ENCODE measurements at regions not wholly inside any gene's neighbourhood (a gene's known extent, or its start where the extent isn't known, plus 50 kb on each side); places are given as distances from the start of the nearest gene placed in this dataset.

GRCh38 chr20:52087471-52087870 is 104.1 kb downstream of the ZFP64 start:
- no peak for ATAC-seq
- DNase-seq = no peak
- H3K36me3 ChIP-seq = peaks cover 0 to 4% of the 10 kb centered on the region in 2 donors
- in situ Hi-C loops (cut with MboI; ENCODE audit: low sequenced_read_pairs in 4 of 4) (loop anchor here in 1 of 4 donors (25.0 kb wide), 1 partner anchor 725 kb away; no protein-coding TSS in a partner anchor), intact Hi-C loops (cut with DNase I; ENCODE audit: low total_unique reads) (loop anchor here (10.0 kb wide), 2 partner anchors 283 to 443 kb away; partner anchors contain the start of gene SALL4)
- no peak overlapping the region for H3K27ac ChIP-seq
- no peaks in the 10 kb centered on the region for H3K27me3 ChIP-seq
- H3K4me3 ChIP-seq = no peak overlapping the region
- TF ChIP-seq, protein P1, sequence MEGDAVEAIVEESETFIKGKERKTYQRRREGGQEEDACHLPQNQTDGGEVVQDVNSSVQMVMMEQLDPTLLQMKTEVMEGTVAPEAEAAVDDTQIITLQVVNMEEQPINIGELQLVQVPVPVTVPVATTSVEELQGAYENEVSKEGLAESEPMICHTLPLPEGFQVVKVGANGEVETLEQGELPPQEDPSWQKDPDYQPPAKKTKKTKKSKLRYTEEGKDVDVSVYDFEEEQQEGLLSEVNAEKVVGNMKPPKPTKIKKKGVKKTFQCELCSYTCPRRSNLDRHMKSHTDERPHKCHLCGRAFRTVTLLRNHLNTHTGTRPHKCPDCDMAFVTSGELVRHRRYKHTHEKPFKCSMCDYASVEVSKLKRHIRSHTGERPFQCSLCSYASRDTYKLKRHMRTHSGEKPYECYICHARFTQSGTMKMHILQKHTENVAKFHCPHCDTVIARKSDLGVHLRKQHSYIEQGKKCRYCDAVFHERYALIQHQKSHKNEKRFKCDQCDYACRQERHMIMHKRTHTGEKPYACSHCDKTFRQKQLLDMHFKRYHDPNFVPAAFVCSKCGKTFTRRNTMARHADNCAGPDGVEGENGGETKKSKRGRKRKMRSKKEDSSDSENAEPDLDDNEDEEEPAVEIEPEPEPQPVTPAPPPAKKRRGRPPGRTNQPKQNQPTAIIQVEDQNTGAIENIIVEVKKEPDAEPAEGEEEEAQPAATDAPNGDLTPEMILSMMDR (IDR thresholded peaks at IDR 0.05 in 4 of 5, conservative IDR thresholded peaks at IDR 0.05 in 1 of 5) = no peak
- TF ChIP-seq POLR2A (IDR thresholded peaks at IDR 0.05) = no peak
- H3K9me3 ChIP-seq = no peaks in the 10 kb centered on the region
- H3K4me1 ChIP-seq = no peaks in the 10 kb centered on the region

DNA sequence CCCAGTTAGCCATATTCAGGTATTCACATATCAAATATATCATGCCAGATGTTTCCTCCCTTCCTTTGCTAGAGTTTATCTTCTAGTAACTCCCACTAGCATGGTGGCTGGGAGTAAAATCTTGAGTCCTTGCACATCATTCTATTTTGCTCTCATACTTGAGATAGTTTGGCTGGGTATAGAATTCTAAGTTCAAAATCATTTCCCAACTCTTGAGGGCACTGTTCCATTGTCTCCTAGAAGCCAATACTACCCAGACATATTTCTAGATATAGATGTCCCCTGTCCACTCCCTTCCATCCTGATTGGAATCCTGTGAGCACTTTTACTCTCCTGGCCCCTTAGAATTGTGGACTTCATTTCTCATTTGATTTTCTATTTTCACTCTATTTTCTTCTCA is 104.7 kb downstream of the ZFP64 start:
- Histone ChIP-seq H3K4me1 (no peaks in the 10 kb centered on the region), H3K27ac (no peak overlapping the region), H3K36me3 (peaks cover 0 to 4% of the 10 kb centered on the region in 2 donors), H3K9me3 (no peaks in the 10 kb centered on the region), H3K4me3 (no peak overlapping the region), H3K27me3 (no peaks in the 10 kb centered on the region)
- in situ Hi-C loops (cut with MboI; ENCODE audit: low sequenced_read_pairs in 4 of 4) = loop anchor here in 1 of 4 donors (25.0 kb wide), 1 partner anchor 725 kb away; no protein-coding TSS in a partner anchor
- intact Hi-C loops (cut with DNase I; ENCODE audit: low total_unique reads) = loop anchor here (10.0 kb wide), 2 partner anchors 282 to 442 kb away; partner anchors contain the start of gene SALL4
- ATAC-seq = no peak
- no peak for TF ChIP-seq POLR2A (IDR thresholded peaks at IDR 0.05)
- TF ChIP-seq, protein P1 (IDR thresholded peaks at IDR 0.05 in 4 of 5, conservative IDR thresholded peaks at IDR 0.05 in 1 of 5) = no peak
- DNase-seq = no peak

DNA sequence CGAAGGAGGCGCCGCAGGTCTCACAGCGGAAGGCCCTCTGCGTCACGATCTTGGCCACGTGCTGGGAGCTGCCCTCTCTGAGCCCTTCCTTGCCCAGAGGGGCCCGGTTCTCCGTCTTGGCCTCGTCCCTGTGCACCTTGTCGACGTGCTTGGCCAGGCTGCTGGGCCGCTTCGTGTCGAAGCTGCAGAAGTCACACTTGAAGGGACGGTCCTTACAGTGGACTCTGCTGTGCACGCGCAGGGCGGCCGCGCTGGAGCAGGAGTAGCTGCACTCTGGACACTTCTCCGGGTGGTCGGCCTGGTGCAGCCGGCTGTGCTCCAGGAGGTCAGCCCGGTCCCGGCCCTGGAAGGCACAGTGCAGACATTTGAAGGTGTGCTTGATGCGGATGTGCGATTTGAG is 106.9 kb downstream of the ZFP64 start:
- H3K4me1 ChIP-seq = no peaks in the 10 kb centered on the region
- no peaks in the 10 kb centered on the region for H3K27me3 ChIP-seq
- no peak overlapping the region for H3K27ac ChIP-seq
- intact Hi-C loops (cut with DNase I; ENCODE audit: low total_unique reads) (loop anchor here (10.0 kb wide), 2 partner anchors 280 to 440 kb away; partner anchors contain the start of gene SALL4), in situ Hi-C loops (cut with MboI; ENCODE audit: low sequenced_read_pairs in 4 of 4) (loop anchor here in 1 of 4 donors (25.0 kb wide), 1 partner anchor 722 kb away; no protein-coding TSS in a partner anchor)
- no peaks in the 10 kb centered on the region for H3K9me3 ChIP-seq
- DNase-seq (no peak), ATAC-seq (no peak)
- H3K36me3 ChIP-seq = peaks cover 0 to 4% of the 10 kb centered on the region in 2 donors
- TF ChIP-seq, protein P1 (IDR thresholded peaks at IDR 0.05 in 4 of 5, conservative IDR thresholded peaks at IDR 0.05 in 1 of 5) = no peak
- TF ChIP-seq POLR2A (IDR thresholded peaks at IDR 0.05) = no peak
- H3K4me3 ChIP-seq = no peak overlapping the region

DNA sequence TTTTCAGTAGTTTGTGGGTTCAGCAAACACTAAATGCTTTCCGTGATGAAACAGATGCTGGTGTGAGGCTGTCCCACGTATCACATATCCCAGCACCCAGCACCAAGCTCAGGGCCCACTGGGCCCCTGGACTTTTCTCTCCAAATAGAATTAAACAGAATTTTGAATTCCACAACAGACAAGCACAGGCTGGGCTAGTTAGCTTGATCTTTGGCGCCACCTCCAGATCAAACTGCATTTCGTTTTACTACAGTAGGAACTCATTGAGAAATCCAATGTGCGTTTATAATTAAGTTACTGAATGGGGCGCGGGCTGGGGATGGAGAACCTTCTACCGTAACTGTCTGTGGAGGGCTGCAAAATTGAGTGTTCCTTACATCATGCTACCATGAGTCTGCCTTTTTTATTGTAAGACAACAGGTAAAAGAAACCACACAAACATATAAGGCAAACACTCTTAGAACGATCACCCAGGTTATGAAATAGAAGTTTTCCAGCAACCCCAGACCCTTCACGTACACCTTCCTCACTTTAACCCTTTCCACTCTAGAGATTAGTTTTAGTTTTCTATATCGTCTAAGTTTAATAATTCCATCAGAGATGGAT is 107.8 kb downstream of the ZFP64 start:
- Histone ChIP-seq H3K4me3 (no peak overlapping the region), H3K4me1 (no peaks in the 10 kb centered on the region), H3K27me3 (no peaks in the 10 kb centered on the region), H3K36me3 (peaks cover 0 to 4% of the 10 kb centered on the region in 2 donors), H3K9me3 (no peaks in the 10 kb centered on the region), H3K27ac (no peak overlapping the region)
- intact Hi-C loops (cut with DNase I; ENCODE audit: low total_unique reads) = loop anchor here (10.0 kb wide), 2 partner anchors 279 to 439 kb away; partner anchors contain the start of gene SALL4
- in situ Hi-C loops (cut with MboI; ENCODE audit: low sequenced_read_pairs in 4 of 4) = loop anchor here in 1 of 4 donors (25.0 kb wide), 1 partner anchor 721 kb away; no protein-coding TSS in a partner anchor
- no peak for ATAC-seq
- TF ChIP-seq POLR2A (IDR thresholded peaks at IDR 0.05) = no peak
- TF ChIP-seq, protein P1 (IDR thresholded peaks at IDR 0.05 in 4 of 5, conservative IDR thresholded peaks at IDR 0.05 in 1 of 5) = peak in 3 of 5 experiments; percentile 4 to 43 (median 18)
- DNase-seq = no peak
